DMS153 treated with DMSO at 0.1 percent for 48 hours (cell line): ENCODE measurements at regions not wholly inside any gene's neighbourhood (a gene's known extent, or its start where the extent isn't known, plus 50 kb on each side); places are given as distances from the start of the nearest gene placed in this dataset.
A peak's percentile ranks its signal among the peaks of the same experiment; 100 is the strongest.
"Not testable (repeated sequence)": the region's sequence is repeated elsewhere in the genome, so short reads cannot be mapped to it uniquely, and the experiment has no call there.

Experiments used
- DNase-seq: peaks from one replicate; lab custom pipeline; 2025; ENCODE audit not compliant: unreplicated experiment; lab: John Stamatoyannopoulos, UW

DNA sequence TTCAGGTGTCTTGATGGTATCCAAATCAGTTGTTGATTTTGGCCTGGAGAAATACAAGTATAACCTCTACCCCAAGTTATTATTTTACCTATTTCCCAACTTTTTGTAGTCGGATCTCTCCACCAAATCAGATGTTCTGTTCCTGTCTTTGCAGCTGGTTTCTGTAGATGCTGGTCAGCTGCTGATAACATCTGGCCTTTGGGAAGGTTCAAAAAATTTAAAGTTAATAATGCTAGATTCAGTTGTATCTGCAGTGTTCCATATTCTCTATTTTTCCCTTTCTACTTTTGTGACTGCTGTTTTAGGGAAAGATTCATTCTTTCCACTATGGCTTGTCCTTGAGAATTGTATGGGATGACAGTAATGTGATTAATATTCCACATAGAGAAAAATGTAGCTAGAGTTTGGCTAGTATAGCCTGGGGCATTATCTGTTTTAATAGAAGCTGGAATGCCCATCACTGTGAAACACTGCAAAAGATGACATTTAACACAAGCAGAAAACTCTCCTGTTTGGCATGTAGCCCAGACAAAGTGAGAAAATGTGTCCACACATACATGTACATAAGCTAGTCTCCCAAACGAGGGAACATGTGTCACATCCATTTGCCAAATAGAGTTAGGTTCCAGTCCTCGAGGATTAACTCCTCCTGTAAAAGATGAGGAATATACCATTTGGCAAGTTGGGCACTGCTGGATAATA lies 99.2 kb downstream of the ZNF100 start:
- DNase-seq: not testable (repeated sequence)

GRCh38 chr19:21655540-21656126 lies 111.7 kb downstream of the ZNF100 start:
- no peak for DNase-seq

- not testable (repeated sequence) for DNase-seq
These were observed 115.9 kb downstream of the ZNF100 start for GRCh38 chr19:21651478-21651877.

DNA sequence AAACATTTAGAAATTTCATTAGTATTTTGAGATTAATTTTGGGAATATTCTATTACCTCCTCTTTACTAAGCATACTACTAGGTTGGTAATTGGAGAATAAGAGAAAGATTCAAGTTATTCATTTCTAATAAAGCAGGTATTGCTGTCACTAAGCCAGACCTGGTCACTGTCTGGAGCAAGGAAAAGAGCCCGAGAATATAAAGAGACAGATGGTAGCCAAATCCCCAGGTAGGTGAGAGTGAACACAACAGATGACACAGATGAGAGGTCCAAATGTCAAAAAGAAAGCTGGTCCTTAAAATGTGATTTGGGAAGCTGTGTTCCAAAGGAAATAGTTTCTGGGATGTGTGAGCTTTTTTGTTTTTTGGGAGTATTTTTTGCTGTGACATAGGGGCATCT lies 128.6 kb downstream of the ZNF100 start:
- no peak for DNase-seq

- DNase-seq: no peak
These were observed 121.7 kb downstream of the ZNF429 start for GRCh38 chr19:21626924-21627697.

DNA sequence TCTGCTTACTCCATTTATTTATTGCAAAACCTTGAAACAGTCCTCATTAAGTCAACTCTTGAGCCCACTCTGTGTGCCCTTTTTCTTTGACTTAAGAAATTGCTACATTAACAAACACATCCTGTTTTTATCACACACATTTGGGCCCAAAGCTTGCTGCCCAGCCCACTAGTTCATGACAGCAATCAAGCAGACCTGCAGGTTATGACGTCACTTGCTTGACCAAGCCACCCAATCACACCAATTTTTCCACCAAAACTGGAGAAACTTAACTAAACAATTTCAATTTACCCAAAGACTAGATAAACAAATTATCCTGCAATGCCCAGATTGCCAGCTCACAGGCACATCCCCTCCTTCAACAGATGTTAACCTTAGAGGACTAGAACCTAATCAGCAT lies 120.7 kb downstream of the ZNF429 start:
- DNase-seq: no peak

GRCh38 chr19:21622920-21623319 lies 117.5 kb downstream of the ZNF429 start:
- DNase-seq: no peak

GRCh38 chr19:21621671-21622070 lies 116.3 kb downstream of the ZNF429 start:
- no peak for DNase-seq

DNA sequence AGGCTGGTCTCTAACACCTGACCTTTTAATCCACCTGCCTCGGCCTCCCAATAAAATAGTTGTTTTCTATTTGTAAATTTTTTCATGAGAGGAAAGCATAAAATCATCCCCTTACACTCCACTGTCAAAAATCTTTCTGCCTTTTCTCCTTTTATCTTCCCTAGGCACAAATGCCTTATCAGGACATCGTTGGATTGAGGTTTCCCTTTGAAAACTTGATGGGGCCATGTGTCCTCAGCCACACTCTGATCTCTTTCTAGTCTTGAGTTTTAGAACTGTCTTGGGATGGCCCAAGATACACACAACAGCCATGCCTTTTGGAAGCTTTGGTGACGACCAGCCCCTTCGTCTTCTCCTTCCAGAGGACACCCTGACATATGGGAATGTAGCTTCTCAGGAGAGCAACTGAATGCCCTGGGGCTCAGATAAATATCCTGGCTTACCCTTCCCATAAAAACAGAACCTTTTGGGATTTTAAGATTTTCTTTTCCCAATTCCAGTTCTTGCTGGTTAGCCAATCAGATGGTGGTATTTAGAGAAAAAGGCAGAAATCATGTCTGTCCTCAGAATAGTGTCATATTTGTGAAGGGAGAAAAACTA lies 112.4 kb downstream of the ZNF429 start:
- DNase-seq: no peak

DNA sequence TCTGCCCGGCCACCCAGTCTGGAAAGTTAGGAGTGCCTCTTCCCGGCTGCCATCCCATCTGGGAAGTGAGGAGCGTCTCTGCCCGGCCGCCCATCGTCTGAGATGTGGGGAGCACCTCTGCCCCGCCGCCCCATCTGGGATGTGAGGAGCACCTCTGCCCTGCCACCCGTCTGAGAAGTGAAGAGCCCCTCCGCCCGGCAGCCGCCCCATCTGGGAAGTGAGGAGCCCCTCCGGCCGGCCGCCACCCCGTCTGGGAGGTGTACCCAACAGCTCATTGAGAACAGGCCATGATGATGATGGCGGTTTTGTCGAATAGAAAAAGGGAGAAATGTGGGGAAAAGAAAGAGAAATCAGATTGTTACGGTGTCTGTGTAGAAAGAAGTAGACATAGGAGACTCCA lies 109.4 kb downstream of the ZNF429 start:
- DNase-seq: not testable (repeated sequence)

DNA sequence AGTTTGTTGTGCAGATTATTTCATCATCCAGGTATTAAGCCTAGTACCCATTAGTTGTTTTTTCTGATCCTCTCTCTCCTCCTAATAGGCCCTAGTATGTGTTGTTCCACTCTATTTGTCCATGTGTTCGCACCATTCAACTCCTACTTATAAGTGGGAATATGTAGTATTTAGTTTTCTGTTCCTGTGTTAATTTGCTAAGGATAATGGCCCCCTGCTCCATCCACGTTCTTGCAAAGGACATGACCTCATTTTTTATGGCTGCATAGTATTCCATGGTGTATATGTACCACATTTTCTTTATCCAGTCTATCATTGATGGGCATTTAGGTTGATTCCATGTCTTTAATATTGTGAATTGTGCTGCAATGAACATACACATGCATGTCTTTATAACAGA lies 107.8 kb downstream of the ZNF429 start:
- DNase-seq: not testable (repeated sequence)

- DNase-seq: no peak
These were observed 107.0 kb downstream of the ZNF429 start for GRCh38 chr19:21612403-21612872.

DNA sequence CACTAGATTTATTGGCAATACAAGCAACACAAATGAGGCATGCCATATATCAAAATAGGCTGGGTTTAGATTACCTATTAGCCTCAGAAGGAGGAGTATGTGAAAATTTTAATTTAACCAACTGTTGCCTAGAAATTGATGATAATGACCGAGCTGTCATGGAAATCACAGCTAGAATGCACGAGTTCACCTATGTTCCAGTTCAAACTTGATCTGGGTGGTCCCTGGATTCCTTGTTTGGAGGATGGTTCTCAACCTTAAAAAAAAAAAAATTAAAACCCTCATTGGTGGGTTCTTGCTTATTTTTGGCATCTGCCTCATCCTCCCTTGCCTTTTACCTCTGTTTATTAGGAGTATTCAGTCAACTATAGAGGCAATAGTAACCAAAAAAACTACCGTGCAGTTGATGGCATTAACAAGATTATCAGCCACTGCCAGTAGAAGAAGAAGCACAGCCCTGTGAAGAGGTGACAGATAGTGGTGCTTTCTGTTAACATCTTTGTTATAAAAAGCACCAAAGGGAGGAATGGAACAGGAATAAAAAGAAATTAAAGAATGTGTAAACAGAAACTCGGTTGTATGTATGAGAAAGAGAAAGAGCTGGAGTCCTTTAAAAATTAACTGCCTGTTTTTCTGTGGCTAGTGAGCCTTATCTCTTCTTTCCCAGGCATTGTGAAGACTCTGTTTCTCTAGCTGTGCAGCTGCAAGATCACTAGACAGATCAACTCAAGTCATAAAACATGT lies 106.4 kb downstream of the ZNF429 start:
- DNase-seq: no peak

DNA sequence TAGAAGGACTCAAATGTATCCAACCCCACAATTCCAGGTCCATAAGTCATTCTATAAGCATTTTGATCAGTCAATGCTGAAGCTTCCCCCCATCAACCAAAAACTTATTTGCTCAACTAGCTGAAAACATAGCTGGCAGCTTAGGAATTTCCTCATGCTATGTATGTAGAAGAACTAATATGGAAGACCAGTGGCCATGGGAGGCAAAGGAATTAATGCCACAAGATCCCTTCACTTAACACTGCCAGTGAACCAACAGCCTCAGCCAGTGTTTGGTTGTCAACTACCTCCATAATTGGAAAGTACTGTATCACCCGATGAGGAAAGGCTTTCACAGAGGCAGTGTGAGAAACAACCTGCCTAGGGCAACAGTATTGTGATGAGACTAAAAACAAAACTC lies 105.4 kb downstream of the ZNF429 start:
- DNase-seq: no peak

- DNase-seq: no peak
These were observed 104.9 kb downstream of the ZNF429 start for GRCh38 chr19:21610341-21610740.

DNA sequence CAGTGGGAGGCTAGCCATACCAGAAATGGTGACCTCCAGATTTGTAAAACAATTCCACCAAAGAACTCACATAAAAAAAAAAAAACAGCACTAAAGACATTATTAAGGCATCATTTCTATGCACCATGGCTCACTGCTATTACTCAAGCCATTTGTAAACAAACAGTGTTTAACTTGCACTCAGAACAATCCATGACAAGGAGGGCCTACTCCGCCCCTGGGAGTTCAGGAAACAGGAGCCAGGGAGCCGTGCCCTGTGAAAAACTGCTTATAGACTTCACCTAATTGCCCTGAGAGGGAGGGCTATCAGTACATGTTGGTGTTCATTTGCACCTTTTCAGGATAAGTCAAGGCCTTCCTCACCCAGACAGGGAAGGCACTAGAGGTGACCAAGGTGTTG lies 103.2 kb downstream of the ZNF429 start:
- no peak for DNase-seq

- no peak for DNase-seq
These were observed 102.0 kb downstream of the ZNF429 start for GRCh38 chr19:21607449-21607848.

DNA sequence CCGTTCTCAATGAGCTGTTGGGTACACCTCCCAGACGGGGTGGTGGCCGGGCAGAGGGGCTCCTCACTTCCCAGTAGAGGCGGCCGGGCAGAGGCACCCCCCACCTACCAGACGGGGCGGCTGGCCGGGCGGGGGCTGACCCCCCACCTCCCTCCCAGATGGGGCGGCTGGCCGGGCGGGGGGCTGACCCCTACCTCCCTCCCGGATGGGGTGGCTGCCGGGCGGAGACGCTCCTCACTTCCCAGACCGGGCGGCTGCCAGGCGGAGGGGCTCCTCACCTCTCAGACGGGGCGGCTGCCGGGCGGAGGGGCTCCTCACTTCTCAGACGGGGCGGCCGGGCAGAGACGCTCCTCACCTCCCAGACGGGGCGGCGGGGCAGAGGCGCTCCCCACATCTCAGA lies 101.6 kb downstream of the ZNF429 start:
- DNase-seq: not testable (repeated sequence)

DNA sequence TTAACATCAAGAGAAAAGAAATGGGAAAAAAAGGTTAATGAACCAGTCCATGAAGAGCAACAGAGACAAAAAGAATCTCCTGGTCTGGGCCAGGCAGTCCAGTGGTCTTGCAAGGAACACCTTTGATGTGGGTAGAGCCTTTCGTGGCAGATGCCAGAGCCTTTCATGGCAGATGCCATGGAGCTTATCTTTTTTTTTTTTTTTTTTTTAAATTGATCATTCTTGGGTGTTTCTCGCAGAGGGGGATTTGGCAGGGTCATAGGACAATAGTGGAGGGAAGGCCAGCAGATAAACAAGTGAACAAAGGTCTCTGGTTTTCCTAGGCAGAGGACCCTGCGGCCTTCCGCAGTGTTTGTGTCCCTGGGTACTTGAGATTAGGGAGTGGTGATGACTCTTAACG lies 100.9 kb downstream of the ZNF429 start:
- DNase-seq: not testable (repeated sequence)

- peak; percentile 4 for DNase-seq
These were observed 99.6 kb downstream of the ZNF429 start for GRCh38 chr19:21604951-21605476.
